Fibroblast of mammary gland (primary cell): ENCODE measurements at regions not wholly inside any gene's neighbourhood (a gene's known extent, or its start where the extent isn't known, plus 50 kb on each side); places are given as distances from the start of the nearest gene placed in this dataset.
"Not testable (repeated sequence)": the region's sequence is repeated elsewhere in the genome, so short reads cannot be mapped to it uniquely, and the experiment has no call there.

Experiments used
- DNase-seq: peaks from one replicate; pipeline ENCODE4 v3.0.0-alpha.2; 2010; ENCODE audit warnings: low read depth
- H3K4me3 ChIP-seq: 2 replicates; pipeline ENCODE4 v1.5.1; 2011; ENCODE audit warnings: low read depth, mild to moderate bottlenecking, low read length, moderate library complexity; ENCODE audit not compliant: control insufficient read depth
- CTCF ChIP-seq: conservative IDR thresholded peaks from 2 replicates; pipeline ENCODE4 v1.5.1; 2011; ENCODE audit warnings: low read depth, low read length, inconsistent platforms; ENCODE audit not compliant: control insufficient read depth, insufficient read depth

DNA sequence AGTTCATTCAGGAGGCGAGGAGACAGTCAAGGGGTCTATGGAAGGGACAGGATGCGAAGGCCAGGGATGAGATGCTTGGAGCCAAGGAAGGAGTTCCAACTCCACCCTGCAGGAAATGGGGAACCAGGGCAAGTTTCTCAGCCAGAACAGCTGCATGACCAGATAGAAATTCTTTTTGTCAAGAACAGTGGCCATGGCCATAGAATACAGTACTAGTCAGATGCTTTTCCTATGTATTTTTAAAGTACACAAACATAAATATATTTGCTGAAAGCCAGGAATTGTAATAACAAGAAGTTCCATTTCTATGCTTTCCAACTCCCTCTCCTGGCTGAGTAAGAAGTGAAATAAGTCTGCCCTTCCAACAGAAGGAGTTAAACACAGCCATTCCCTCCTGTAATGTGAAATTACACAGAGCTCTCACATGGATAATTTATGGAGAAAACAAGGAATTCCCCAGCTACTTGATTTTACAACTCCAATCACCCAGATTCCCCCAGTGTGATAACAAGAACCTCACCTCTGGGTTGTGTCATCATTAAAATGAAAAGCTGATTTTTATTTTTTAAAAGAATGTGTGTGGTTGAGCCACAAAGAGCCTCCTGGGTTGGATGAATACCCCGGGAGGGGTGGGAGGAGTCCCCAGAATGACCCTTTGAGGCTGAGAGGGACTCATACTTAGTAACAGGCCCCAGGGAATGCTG is 124.6 kb upstream of the ARHGEF3 start:
- H3K4me3 ChIP-seq: no peak overlapping the region
- TF ChIP-seq CTCF: peak; percentile 11

GRCh38 chr3:56924700-56925099 is 123.0 kb upstream of the ARHGEF3 start:
- not testable (repeated sequence) for H3K4me3 ChIP-seq, DNase-seq

More for the DNA sequence above, 124.6 kb upstream of the ARHGEF3 start:
- peak; percentile 51 for DNase-seq

DNA sequence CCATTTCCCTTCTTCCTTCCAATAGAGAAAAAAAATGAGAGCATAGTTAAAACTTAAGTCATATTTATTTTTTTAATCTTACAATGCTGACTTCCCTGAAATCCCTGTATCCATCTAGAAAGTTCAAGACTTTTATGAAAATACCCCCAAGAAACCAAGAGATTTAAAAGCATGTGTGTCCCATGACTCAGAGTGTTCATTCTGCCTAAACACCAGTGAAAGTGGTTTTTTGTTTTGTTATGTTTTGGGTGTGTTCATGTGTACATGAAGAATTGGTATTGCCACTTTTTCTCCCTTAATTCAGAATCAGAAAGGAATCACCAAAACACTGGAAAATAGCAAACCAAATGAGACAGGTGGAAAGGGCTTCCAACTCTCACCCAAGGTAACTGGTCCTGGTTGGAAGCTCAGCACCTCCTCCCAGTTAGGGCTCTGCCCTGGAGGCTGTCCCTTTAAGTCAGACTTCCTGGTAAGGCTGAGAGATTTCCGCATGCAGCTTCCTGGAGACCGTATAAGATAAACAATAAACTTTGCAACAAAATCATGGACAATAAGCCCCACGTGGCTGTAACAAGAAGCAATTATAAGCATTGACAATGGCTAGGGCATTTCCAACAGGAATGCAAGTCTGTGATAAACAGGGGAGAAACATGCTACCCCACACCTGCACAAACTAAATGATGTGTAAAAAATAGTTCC is 121.9 kb upstream of the ARHGEF3 start:
- TF ChIP-seq CTCF: no peak
- H3K4me3 ChIP-seq: no peak overlapping the region
- DNase-seq: peak; percentile 40

DNA sequence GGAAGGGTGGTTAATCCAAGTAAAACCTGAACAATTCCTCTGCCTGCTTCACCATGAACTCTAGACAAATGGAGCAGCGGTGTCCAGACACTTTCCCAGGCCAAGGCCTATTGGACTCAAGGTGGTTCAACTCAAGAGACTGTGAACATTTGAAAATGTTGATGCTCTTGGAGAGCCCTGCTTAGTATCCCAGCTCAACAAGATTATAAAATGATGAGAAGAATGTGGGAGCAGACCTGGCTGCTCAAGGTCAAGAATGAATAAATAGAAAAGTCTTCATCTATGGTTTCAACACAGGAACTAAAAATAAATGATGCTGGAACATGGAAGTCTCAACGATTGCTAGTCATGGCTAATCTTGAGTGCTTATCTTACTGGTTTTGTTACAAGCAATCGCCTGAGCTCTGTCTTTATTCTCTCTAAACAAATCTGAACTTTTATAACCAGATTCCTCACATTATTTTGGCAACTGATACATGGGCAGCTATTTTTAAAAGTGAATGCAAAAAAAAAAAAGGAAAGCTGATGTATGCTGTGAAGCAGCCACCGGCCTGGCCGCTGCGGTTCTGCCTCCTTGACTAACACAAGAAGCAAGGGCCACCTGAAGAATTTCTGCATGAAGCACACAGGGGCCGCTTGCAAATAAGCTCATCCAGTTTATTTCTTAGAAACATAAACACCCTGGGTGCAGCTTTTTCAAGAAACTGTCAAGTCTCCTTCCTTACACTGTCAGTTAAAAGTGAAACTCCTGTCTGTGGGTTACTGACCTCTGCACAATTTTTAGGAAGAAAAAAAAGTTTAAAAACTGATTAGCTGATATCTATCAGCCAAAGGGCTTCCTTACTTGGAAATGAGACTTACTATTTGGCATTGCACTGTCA is 120.1 kb upstream of the ARHGEF3 start:
- DNase-seq: no peak
- no peak for TF ChIP-seq CTCF
- H3K4me3 ChIP-seq: no peak overlapping the region

DNA sequence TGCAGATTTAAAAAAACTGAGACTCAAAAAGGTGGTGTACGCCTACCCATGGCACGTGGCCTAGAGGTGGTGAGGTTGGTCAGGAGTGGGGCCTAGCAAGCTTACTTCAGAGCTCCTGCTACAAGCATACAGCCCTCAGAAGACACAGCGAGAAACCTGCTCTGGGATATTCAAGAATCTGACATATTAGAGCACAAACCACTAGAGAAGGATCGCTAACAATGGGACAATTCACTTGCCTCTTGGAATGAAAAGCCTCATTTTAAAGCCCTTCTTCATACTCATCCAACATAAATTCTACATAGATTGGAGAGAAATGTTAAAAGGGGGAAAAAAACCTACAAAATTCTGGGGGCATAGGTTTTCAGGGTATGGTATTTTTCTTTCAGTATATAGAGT is 118.0 kb upstream of the ARHGEF3 start:
- no peak for DNase-seq
- TF ChIP-seq CTCF: no peak
- H3K4me3 ChIP-seq: no peak overlapping the region

DNA sequence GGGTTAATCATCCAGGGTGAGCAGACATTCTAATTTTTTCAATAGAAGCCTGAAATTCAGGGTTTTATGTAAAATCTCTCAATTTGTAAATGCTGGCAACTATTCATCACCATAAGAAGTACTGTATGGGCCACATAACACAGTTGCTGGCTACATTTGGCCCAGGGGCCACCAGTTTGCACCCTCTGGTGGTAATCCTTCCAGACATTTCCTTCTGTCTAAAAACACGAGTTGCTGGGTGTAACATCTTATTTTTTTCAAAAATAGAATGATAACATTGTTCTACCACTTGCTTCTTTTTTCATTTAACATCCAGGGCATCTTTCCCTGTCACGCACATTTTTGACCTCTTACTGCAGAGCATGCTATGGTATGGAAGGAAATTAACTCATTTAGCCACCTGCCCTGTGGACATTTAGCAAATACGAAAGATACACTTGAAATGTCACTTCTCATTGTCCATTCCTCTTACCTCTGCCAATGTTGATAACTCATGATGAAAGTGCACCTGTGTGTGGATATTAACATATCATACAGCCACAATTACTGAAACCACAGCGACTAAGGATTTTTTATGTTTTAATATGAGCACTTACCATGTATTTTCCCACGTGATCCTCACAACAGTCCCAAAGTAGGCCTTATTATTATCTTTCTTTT is 117.5 kb upstream of the ARHGEF3 start:
- no peak overlapping the region for H3K4me3 ChIP-seq
- no peak for DNase-seq
- no peak for TF ChIP-seq CTCF
